HEK293 (cell line): ENCODE measurements at regions not wholly inside any gene's neighbourhood (a gene's known extent, or its start where the extent isn't known, plus 50 kb on each side); places are given as distances from the start of the nearest gene placed in this dataset.

Experiments
- OSR2 ChIP-seq: fragments of 450-650 bp; formaldehyde crosslinking; IDR thresholded peaks from 2 replicates; pipeline ENCODE4 v1.5.1; 2016; ENCODE audit warnings: missing biosample characterization, missing genetic modification characterization
- ZNF354C ChIP-seq: fragments of 450-650 bp; formaldehyde crosslinking; IDR thresholded peaks from 2 replicates; pipeline ENCODE4 v1.5.1; 2016; ENCODE audit warnings: missing biosample characterization, missing genetic modification characterization, low read depth, borderline replicate concordance
- TF ChIP-seq, protein P1 (sequence below): fragments of 450-650 bp; formaldehyde crosslinking; IDR thresholded peaks from 2 replicates; pipeline ENCODE4 v1.5.1; 2016; ENCODE audit warnings: missing biosample characterization, missing genetic modification characterization

DNA sequence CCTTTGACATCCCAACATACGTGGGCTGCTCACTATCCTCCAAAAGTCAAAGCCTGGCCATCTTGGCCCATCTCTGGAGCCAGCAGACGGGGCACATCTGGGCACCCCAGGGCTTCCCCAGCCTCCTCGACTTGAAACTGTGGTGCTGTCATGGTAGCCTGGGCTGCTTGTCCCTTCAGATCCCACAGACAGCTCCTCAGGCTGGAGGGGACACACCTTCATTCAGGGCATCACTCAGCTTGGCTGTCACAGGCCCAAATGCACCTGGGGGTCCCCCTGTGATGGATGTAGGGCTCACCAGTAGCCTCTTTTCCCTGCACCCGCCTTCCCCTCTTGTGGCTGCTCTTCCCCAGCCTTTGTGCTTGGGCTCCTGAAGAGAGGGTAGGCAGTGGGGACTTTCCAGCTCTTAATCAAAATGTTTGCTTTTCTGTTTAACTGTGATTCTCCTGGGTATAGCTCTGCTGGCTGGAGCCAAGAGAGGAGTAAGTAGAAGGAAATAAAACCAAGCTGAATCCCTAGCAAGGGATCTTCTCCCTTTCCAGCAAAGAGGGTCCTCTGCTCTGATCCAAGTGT is 92.3 kb downstream of the GYPC start:
- TF ChIP-seq, protein P1, sequence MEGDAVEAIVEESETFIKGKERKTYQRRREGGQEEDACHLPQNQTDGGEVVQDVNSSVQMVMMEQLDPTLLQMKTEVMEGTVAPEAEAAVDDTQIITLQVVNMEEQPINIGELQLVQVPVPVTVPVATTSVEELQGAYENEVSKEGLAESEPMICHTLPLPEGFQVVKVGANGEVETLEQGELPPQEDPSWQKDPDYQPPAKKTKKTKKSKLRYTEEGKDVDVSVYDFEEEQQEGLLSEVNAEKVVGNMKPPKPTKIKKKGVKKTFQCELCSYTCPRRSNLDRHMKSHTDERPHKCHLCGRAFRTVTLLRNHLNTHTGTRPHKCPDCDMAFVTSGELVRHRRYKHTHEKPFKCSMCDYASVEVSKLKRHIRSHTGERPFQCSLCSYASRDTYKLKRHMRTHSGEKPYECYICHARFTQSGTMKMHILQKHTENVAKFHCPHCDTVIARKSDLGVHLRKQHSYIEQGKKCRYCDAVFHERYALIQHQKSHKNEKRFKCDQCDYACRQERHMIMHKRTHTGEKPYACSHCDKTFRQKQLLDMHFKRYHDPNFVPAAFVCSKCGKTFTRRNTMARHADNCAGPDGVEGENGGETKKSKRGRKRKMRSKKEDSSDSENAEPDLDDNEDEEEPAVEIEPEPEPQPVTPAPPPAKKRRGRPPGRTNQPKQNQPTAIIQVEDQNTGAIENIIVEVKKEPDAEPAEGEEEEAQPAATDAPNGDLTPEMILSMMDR (tag by site-specific recombination), result no peak
- TF ChIP-seq OSR2 (tag by site-specific recombination), result no peak
- no peak for TF ChIP-seq ZNF354C (tag by site-specific recombination)
